ENCODE measurements at regions not wholly inside any gene's neighbourhood (a gene's known extent, or its start where the extent isn't known, plus 50 kb on each side); places are given as distances from the start of the nearest gene placed in this dataset.
A peak's percentile ranks its signal among the peaks of the same experiment; 100 is the strongest.

GRCh38 chr3:27585429-27585828 lies 101.2 kb upstream of the SLC4A7 start:
- Histone ChIP-seq H3K27me3 (ENCODE audit: insufficient read depth, low read length) (no peaks in the 10 kb centered on the region), H3K4me2 (ENCODE audit: insufficient read depth, insufficient read length, low read length) (no peak overlapping the region), H3K23ac (ENCODE audit: insufficient read length, low read depth, low read length) (no peak overlapping the region), H3K27ac (ENCODE audit: insufficient read length, low read depth, low read length) (no peak overlapping the region), H2AK5ac (ENCODE audit: insufficient read length, low read length) (no peak overlapping the region), H3K9me3 (ENCODE audit: control insufficient read depth, low read depth, low read length) (no peaks in the 10 kb centered on the region), H3K9ac (ENCODE audit: extremely low read depth, insufficient read length, low read length) (no peak overlapping the region), H3K4ac (ENCODE audit: low read depth, low read length) (no peak overlapping the region), H3K14ac (ENCODE audit: insufficient read depth, low read length) (0 out of 2 replicates have a peak overlapping the region, but pooled peaks have one; percentile 24), H3T11ph (ENCODE audit: low read length) (no peak overlapping the region), H2AFZ (ENCODE audit: low read length) (no peak overlapping the region), H3K79me1 (ENCODE audit: insufficient read depth, low read depth, low read length, poor library complexity, severe bottlenecking) (no peaks in the 10 kb centered on the region), H2BK5ac (ENCODE audit: insufficient read length, low read length) (no peak overlapping the region), H4K91ac (ENCODE audit: insufficient read length, low read depth, low read length) (no peak overlapping the region), H4K5ac (ENCODE audit: insufficient read length, low read depth, low read length) (no peak overlapping the region), H2BK120ac (ENCODE audit: low read depth, low read length, poor library complexity, severe bottlenecking) (no peak overlapping the region), H3K79me2 (ENCODE audit: insufficient read depth, low read length) (no peaks in the 10 kb centered on the region), H3K23me2 (ENCODE audit: insufficient read length, low read depth, low read length, poor library complexity, severe bottlenecking) (no peaks in the 10 kb centered on the region), H3K56ac (ENCODE audit: insufficient read length, low read depth, low read length) (no peak overlapping the region), H2BK12ac (ENCODE audit: insufficient read length, low read depth, low read length) (no peak overlapping the region), H2BK15ac (ENCODE audit: low read depth, low read length) (no peak overlapping the region), H3K18ac (ENCODE audit: insufficient read length, low read depth, low read length) (no peak overlapping the region), H2BK20ac (ENCODE audit: low read depth, low read length, poor library complexity, severe bottlenecking) (no peak overlapping the region), H4K20me1 (ENCODE audit: control insufficient read depth, insufficient read depth, insufficient read length) (no peaks in the 10 kb centered on the region), H4K8ac (replicated peaks; ENCODE audit: insufficient read length, low read depth, low read length) (no peak overlapping the region), H3K4me1 (ENCODE audit: insufficient read depth, low read length) (peaks cover 6% of the 10 kb centered on the region)
- no peak overlapping the region for H3K4me3 Mint-ChIP-seq
- WGBS (ENCODE audit: extremely low coverage, insufficient read length, low lambda C conversion rate): no CpG with 5 or more reads among the region's 3 CpGs
- H3K27me3 Mint-ChIP-seq (ENCODE audit: low read depth): no peaks in the 10 kb centered on the region
- no peak for TF ChIP-seq CTCF (conservative IDR thresholded peaks at IDR 0.05)
- peaks cover 4 to 7% of the 10 kb centered on the region in 2 experiments; a peak in 4 of 5 replicates for H3K9me3 Mint-ChIP-seq
- no peak for DNase-seq
- peaks cover 4 to 10% (median 4%) of the 10 kb centered on the region in 3 experiments for H3K36me3 Mint-ChIP-seq (ENCODE audit: insufficient read depth in 1 of 3, low read depth in 3 of 3)
- H3K27ac Mint-ChIP-seq: no peak overlapping the region
- peaks cover 15 to 18% of the 10 kb centered on the region in 2 experiments for H3K4me1 Mint-ChIP-seq
